ENCODE measurements at regions not wholly inside any gene's neighbourhood (a gene's known extent, or its start where the extent isn't known, plus 50 kb on each side); places are given as distances from the start of the nearest gene placed in this dataset.

DNA sequence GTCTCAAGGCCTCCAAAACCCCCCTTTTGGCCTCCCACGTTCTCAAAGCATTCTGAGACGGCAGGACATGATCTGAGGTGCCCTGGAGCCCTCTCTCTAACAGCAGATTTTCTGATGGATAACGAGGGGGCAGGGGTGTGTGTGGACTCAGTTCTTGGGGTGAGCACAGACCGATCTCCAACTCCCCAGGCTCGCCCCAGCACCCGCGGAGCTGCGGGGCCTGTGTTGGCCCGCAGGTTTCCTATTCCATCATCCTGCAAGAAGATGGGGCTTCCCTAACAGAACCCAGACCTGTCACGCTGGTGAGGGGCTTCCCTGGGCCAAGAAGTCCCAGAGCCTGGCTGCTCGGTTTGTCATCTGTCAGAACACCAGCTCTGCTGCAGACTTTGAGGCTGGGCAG lies 196.1 kb downstream of the ANAPC1 start:
- TF ChIP-seq POLR2A (IDR thresholded peaks at IDR 0.05), result no peak
- TF ChIP-seq, protein P1, sequence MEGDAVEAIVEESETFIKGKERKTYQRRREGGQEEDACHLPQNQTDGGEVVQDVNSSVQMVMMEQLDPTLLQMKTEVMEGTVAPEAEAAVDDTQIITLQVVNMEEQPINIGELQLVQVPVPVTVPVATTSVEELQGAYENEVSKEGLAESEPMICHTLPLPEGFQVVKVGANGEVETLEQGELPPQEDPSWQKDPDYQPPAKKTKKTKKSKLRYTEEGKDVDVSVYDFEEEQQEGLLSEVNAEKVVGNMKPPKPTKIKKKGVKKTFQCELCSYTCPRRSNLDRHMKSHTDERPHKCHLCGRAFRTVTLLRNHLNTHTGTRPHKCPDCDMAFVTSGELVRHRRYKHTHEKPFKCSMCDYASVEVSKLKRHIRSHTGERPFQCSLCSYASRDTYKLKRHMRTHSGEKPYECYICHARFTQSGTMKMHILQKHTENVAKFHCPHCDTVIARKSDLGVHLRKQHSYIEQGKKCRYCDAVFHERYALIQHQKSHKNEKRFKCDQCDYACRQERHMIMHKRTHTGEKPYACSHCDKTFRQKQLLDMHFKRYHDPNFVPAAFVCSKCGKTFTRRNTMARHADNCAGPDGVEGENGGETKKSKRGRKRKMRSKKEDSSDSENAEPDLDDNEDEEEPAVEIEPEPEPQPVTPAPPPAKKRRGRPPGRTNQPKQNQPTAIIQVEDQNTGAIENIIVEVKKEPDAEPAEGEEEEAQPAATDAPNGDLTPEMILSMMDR (IDR thresholded peaks at IDR 0.05 in 4 of 5, conservative IDR thresholded peaks at IDR 0.05 in 1 of 5), result no peak
